Lower leg skin (tissue), 3 donors: ENCODE measurements at regions not wholly inside any gene's neighbourhood (a gene's known extent, or its start where the extent isn't known, plus 50 kb on each side); places are given as distances from the start of the nearest gene placed in this dataset.

Experiments used
- POLR2A ChIP-seq, 2 donors: fragments of 450-650 bp; IDR thresholded peaks; one replicate each; pipeline ENCODE4 v1.6.1; 2016 to 2017; ENCODE audit warnings: antibody characterized with exemption in 2 of 2, mild to moderate bottlenecking in 1 of 2, moderate library complexity in 1 of 2
- TF ChIP-seq, protein P1 (sequence below), 3 donors: fragments of 450-650 bp; IDR thresholded peaks; one replicate each; pipeline ENCODE4 v1.5.1; 2016; ENCODE audit warnings: antibody characterized with exemption in 3 of 3, mild to moderate bottlenecking in 3 of 3, moderate library complexity in 2 of 3

DNA sequence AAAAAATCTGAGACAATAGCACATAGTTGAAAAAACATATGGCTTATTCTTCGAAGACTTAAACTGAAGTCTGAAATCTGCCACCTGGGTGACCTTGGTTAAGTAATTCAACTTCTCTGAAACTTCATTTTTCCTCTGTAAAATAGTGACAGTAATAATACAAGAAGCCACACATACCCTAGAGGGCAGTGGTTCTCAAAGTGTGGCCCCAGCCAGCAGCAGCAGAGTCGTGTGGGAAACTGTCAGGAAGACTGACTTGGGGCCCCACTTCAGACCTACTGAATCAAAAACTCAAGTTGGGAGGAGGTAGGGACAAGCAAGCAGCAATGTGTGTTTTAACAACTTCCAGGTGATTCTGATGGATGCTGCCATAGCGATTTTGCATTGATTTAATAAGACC, 249.9 kb downstream of the HNRNPD start:
- TF ChIP-seq, protein P1, sequence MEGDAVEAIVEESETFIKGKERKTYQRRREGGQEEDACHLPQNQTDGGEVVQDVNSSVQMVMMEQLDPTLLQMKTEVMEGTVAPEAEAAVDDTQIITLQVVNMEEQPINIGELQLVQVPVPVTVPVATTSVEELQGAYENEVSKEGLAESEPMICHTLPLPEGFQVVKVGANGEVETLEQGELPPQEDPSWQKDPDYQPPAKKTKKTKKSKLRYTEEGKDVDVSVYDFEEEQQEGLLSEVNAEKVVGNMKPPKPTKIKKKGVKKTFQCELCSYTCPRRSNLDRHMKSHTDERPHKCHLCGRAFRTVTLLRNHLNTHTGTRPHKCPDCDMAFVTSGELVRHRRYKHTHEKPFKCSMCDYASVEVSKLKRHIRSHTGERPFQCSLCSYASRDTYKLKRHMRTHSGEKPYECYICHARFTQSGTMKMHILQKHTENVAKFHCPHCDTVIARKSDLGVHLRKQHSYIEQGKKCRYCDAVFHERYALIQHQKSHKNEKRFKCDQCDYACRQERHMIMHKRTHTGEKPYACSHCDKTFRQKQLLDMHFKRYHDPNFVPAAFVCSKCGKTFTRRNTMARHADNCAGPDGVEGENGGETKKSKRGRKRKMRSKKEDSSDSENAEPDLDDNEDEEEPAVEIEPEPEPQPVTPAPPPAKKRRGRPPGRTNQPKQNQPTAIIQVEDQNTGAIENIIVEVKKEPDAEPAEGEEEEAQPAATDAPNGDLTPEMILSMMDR (IDR thresholded peaks at IDR 0.05): no peak
- no peak for TF ChIP-seq POLR2A (IDR thresholded peaks at IDR 0.05)
